Choroid plexus epithelial cell (primary cell): ENCODE measurements at regions not wholly inside any gene's neighbourhood (a gene's known extent, or its start where the extent isn't known, plus 50 kb on each side); places are given as distances from the start of the nearest gene placed in this dataset.

Experiments
- DNase-seq: peaks from one replicate; pipeline ENCODE4 v3.0.0-alpha.2; 2010; ENCODE audit warnings: low read depth
- H3K4me3 ChIP-seq: 2 replicates; pipeline ENCODE4 v1.5.1; 2011; ENCODE audit warnings: low read depth, mild to moderate bottlenecking, control low read depth, low read length, moderate library complexity
- CTCF ChIP-seq: conservative IDR thresholded peaks from 2 replicates; pipeline ENCODE4 v1.5.1; 2011; ENCODE audit warnings: low read depth, mild to moderate bottlenecking, control low read depth, inconsistent platforms, low read length, moderate library complexity

DNA sequence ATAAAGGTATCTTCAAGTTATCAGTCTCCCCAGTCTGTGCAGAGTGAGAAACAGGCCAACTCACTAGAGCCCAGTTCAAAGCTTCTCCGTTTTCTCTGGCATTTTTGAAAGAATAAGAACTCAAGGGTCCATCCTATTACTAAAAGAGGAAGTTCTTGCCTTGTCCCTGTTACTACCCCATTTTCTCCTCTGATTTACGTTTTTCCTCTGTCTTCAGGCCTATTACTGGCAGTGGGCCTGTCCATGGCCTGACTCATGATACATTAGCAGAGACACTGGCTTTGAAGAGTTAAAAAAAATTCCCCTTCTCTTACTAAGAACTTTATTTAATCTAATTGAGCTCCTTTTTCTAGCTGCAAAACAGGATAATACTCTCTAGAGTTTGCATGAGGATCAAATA lies 624.0 kb upstream of the KLF4 start:
- no peak overlapping the region for H3K4me3 ChIP-seq
- no peak for TF ChIP-seq CTCF
- DNase-seq = no peak

DNA sequence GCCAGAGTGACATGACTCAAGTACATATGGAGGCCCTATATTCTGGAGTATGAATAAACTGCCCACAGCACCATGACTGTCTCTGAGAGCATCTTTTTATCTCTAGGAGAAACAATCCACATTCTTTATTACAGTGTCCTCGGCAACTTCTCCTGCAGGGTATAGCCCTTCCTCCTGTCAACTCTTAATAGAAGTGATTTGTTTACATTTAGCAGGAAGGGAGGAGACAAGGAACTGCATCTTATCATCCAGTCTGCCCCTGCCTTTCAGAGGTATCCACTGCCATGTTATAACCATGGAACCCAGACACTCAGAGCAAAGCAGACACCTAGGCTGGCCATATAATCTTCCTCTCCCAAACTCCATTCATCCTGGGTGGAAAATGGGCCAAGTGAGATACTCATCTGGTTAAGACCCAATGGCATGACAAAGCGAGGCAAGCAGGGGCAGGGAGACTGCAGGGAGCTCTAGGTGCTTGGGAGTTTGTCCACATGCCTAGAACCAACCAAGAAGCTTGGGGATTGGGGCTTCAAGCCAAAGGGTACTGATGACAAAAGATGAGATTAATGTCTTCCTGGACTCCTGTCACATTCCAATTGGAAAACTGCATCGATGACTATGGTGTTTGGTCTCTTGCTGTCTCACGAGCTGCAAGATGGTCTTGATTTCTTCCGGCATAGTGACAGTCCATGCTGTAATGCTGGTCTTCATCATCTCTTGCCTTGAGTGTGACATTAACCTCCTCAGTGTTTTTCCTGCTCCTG lies 620.5 kb upstream of the KLF4 start:
- TF ChIP-seq CTCF = no peak
- no peak for DNase-seq
- no peak overlapping the region for H3K4me3 ChIP-seq

DNA sequence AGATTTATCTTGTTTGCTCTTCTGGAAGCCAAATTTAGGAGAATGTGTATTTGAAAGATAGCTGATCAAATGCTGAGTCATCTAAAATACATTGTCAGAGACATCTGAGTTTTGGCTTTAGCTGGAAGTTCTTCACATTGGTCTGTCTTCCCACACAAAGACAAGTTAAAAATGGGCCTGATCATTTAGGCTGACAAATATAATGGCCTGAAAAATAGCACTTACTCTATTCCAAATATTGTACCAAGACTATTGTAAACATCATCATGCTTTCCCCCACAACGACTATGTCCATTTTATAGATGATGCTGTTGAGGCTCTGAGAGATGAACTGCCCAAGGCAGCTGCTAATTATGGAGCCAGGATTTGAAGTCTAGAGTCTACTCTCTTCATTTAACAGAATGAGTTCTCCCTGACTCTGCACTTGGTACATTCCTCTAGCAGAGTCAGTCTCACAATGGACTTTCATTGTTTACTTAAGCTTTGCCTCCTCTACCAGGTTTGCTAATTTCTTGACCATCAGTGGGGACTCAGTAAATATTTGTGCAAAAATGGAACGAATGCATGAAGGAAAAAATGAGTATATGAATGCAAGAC lies 619.4 kb upstream of the KLF4 start:
- TF ChIP-seq CTCF = no peak
- no peak overlapping the region for H3K4me3 ChIP-seq
- no peak for DNase-seq

- H3K4me3 ChIP-seq = no peak overlapping the region
- no peak for DNase-seq
- no peak for TF ChIP-seq CTCF
Measured at GRCh38 chr9:108108280-108108851, 618.8 kb upstream of the KLF4 start.

GRCh38 chr9:108105885-108106284 lies 616.3 kb upstream of the KLF4 start:
- no peak overlapping the region for H3K4me3 ChIP-seq
- DNase-seq = no peak
- no peak for TF ChIP-seq CTCF

DNA sequence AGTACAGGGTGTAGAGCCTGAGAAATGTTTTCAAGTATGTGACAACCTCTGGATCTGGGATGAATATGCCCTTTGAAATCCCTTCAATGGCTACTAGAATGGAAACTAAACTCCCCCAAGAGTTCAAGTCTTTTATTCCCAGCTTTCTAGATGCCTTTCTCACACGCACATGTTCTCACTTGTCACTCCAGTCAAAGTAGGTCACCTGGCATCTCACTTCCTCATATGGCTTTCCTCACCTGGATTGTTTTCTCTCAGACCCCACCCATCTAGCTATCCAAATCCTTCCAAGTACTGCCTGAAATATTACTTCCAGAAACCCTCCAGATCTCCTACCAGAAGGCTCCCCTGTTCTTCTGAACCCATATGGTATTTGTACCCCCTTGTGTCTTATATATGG lies 615.4 kb upstream of the KLF4 start:
- TF ChIP-seq CTCF = no peak
- no peak for DNase-seq
- H3K4me3 ChIP-seq = no peak overlapping the region

DNA sequence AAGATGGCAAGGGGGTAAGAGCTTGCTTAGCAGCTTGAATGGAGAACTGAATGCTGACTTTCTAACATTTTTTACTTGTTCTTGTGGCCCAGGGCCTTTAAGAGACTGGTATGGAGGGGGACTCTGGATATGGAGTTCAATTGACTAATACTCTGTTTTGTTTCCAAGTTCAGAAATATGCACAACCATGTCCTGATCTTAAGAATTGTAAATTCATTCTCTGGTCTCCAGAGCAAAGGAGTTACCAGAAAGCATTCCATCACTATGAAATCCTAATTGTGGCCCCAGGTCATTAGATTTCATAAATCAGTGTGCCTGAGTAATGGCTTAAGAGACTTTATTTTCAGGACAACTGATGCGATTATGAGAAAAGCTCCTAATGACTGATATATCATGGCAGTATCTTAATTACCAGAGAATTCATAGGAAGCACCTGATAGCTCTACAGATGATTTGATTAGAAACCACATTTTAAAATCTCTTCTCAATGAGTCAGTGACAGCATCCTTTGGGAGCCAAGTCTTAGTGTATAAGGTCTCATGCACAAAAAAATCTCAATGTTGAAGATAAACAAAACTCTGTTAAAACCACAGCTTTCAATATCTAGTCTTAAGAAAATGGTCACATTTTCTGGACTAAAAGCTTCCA lies 613.6 kb upstream of the KLF4 start:
- no peak for DNase-seq
- no peak overlapping the region for H3K4me3 ChIP-seq
- TF ChIP-seq CTCF = no peak
